NB4 (cell line): ENCODE measurements at regions not wholly inside any gene's neighbourhood (a gene's known extent, or its start where the extent isn't known, plus 50 kb on each side); places are given as distances from the start of the nearest gene placed in this dataset.
"Not testable (repeated sequence)": the region's sequence is repeated elsewhere in the genome, so short reads cannot be mapped to it uniquely, and the experiment has no call there.

Experiments
- DNase-seq: peaks from one replicate; pipeline ENCODE4 v3.0.0; 2010; ENCODE audit warnings: low read depth
- H3K4me3 ChIP-seq: one replicate; pipeline ENCODE4 v1.5.1; 2011; ENCODE audit warnings: mild to moderate bottlenecking, low read depth, low read length, moderate library complexity
- MAX ChIP-seq: IDR thresholded peaks from 2 replicates; pipeline ENCODE4 v1.6.1; 2011; ENCODE audit warnings: low read depth, low read length
- MYC ChIP-seq: IDR thresholded peaks from 2 replicates; pipeline ENCODE4 v1.6.1; 2011; ENCODE audit warnings: low read depth, low read length
- POLR2A ChIP-seq: IDR thresholded peaks from 2 replicates; pipeline ENCODE4 v1.6.1; 2011; ENCODE audit warnings: mild to moderate bottlenecking; ENCODE audit not compliant: insufficient read length; ENCODE audit errors: extremely low read depth
- TF ChIP-seq, protein P1 (sequence below): IDR thresholded peaks from one replicate; pipeline ENCODE4 v1.5.1; 2012; ENCODE audit warnings: low read depth, low read length

GRCh38 chr20:29750268-29750899 is 1507.1 kb upstream of the DEFB115 start:
- H3K4me3 ChIP-seq, result no peak overlapping the region
- TF ChIP-seq POLR2A, result no peak
- no peak for DNase-seq

DNA sequence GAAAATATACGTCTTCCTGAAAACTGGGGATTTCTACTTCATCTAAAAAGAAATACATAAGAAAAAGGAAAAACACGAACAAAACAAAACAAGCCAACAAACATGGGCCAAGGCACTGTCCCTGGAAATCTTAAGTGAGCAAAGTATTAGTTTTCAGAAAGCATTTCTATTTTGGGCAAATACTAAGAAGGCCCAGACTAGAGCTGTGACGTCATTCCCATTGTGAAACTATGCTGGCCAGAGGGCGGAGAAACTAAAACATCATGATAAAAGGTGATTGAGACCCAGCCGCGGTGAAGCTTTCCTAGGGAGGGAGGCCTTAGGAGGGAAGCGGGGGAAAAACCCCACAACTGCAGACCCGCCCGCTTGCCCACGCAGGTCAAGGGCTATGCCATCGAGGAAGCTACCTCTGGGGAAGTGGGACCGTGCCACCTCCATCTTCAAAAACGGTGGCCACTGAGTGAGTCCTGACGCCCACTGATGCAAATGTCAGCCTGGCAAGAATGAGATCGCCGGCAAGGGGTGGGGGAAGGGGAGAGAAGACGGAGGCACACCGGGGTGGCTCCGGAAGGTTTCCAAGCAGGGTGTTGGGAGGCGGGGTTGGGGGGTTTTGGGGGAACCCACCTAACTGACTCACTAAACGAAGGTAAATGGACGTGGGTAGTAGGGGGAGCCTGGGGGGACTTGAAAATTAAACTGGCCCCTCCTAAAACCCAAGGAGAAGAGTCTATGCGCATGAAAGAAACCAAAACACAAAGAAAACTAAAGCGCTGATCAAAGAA is 1504.6 kb upstream of the DEFB115 start:
- DNase-seq, H3K4me3 ChIP-seq: not testable (repeated sequence)

- H3K4me3 ChIP-seq, DNase-seq: not testable (repeated sequence)
Measured at GRCh38 chr20:29753426-29753746, 1504.1 kb upstream of the DEFB115 start.

GRCh38 chr20:29753879-29754278 is 1503.6 kb upstream of the DEFB115 start:
- H3K4me3 ChIP-seq, DNase-seq: not testable (repeated sequence)

GRCh38 chr20:29755854-29756498 is 1501.5 kb upstream of the DEFB115 start:
- not testable (repeated sequence) for H3K4me3 ChIP-seq, DNase-seq

- TF ChIP-seq MYC (no peak), POLR2A (no peak), MAX (no peak)
- TF ChIP-seq, protein P1, sequence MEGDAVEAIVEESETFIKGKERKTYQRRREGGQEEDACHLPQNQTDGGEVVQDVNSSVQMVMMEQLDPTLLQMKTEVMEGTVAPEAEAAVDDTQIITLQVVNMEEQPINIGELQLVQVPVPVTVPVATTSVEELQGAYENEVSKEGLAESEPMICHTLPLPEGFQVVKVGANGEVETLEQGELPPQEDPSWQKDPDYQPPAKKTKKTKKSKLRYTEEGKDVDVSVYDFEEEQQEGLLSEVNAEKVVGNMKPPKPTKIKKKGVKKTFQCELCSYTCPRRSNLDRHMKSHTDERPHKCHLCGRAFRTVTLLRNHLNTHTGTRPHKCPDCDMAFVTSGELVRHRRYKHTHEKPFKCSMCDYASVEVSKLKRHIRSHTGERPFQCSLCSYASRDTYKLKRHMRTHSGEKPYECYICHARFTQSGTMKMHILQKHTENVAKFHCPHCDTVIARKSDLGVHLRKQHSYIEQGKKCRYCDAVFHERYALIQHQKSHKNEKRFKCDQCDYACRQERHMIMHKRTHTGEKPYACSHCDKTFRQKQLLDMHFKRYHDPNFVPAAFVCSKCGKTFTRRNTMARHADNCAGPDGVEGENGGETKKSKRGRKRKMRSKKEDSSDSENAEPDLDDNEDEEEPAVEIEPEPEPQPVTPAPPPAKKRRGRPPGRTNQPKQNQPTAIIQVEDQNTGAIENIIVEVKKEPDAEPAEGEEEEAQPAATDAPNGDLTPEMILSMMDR, result no peak
- no peak overlapping the region for H3K4me3 ChIP-seq
- no peak for DNase-seq
Measured at GRCh38 chr20:29756664-29757063, 1500.8 kb upstream of the DEFB115 start.

GRCh38 chr20:29761621-29762385 is 1495.7 kb upstream of the DEFB115 start:
- not testable (repeated sequence) for DNase-seq, H3K4me3 ChIP-seq

DNA sequence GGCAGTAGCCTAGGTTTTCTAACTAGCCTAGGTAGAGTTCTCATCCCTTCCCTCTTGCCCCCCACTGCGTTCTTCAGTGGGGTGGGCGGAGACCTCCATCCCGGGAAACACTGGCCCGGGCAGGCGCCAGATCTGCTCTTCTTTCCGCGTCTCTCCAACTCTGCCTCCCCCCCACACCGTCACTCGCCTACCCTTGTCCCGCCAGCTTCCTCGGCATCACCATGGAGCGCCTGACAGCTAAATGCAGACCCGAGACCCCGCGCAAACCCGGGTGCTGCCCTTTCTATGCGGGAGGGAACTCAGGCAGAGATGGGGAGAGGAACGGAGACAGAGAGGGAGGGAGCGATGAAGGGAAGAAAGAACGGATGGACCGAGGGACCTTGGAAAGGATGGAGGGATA is 1494.8 kb upstream of the DEFB115 start:
- no peak overlapping the region for H3K4me3 ChIP-seq
- TF ChIP-seq POLR2A (no peak), MAX (no peak), MYC (no peak)
- TF ChIP-seq, protein P1, result no peak
- no peak for DNase-seq

- no peak overlapping the region for H3K4me3 ChIP-seq
- DNase-seq, result no peak
- TF ChIP-seq, protein P1, result no peak
- TF ChIP-seq MYC, result no peak
- no peak for TF ChIP-seq MAX
- no peak for TF ChIP-seq POLR2A
Measured at GRCh38 chr20:29763821-29764511, 1493.5 kb upstream of the DEFB115 start.
